ENCODE measurements at regions not wholly inside any gene's neighbourhood (a gene's known extent, or its start where the extent isn't known, plus 50 kb on each side); places are given as distances from the start of the nearest gene placed in this dataset.

DNA sequence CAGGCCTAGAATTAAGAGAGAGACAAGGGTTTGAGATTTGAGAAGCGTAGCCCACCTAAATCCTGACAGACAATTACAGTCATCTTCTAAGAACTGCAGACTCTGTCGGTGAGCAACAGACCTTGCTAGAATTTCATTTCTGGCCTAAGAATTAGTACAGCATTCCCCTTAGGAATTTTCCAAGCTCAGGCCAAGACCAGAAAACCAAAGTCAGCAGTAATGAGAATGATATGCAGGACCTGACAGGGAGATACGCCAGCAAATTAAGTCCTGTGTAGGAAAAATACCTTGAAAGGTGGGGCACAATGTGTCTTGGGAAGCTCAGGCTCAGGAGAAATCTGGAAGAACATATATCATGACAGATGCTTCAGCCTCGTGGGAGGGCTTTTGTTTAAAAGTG lies 52.7 kb upstream of the HERPUD2 start:
- POLR2A ChIA-PET, result no interaction called here
- no peak for DNase-seq (ENCODE audit: extremely low spot score)
- TF ChIP-seq, protein P1, sequence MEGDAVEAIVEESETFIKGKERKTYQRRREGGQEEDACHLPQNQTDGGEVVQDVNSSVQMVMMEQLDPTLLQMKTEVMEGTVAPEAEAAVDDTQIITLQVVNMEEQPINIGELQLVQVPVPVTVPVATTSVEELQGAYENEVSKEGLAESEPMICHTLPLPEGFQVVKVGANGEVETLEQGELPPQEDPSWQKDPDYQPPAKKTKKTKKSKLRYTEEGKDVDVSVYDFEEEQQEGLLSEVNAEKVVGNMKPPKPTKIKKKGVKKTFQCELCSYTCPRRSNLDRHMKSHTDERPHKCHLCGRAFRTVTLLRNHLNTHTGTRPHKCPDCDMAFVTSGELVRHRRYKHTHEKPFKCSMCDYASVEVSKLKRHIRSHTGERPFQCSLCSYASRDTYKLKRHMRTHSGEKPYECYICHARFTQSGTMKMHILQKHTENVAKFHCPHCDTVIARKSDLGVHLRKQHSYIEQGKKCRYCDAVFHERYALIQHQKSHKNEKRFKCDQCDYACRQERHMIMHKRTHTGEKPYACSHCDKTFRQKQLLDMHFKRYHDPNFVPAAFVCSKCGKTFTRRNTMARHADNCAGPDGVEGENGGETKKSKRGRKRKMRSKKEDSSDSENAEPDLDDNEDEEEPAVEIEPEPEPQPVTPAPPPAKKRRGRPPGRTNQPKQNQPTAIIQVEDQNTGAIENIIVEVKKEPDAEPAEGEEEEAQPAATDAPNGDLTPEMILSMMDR (IDR thresholded peaks at IDR 0.05; ENCODE audit: control extremely low read depth, extremely low read depth, low read depth, missing control alignments), result no peak
- CTCF ChIA-PET, result interaction anchor here (1.8 to 2.9 kb wide), 2 partner anchors 12 to 17 kb away, joined by 6 to 10 read pairs; no protein-coding TSS in a partner anchor

DNA sequence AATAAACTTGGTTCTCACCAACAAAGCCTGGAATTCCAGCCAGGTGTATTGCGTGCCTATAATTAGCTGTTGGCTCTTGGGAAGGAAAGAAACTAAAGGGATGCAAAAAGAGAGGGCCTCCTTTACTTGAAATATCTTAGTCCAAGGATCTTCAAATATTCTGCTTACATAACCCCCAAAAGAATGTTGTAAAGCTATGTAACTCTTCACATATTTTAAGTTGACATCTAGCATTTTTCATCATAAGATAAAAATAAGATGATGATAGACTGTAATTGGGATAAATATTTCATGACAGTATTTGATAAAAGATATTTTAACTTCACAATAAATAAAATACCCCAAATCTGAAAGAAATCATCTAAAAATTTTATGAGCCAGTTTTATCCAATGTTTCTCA lies 52.5 kb upstream of the SEPTIN7 start:
- ChIA-PET POLR2A (no interaction called here), CTCF (interaction anchor here (1.8 to 2.9 kb wide), 2 partner anchors 13 to 16 kb away, joined by 6 to 10 read pairs; no protein-coding TSS in a partner anchor)
- TF ChIP-seq, protein P1 (IDR thresholded peaks at IDR 0.05; ENCODE audit: control extremely low read depth, extremely low read depth, low read depth, missing control alignments), result no peak
- no peak for DNase-seq (ENCODE audit: extremely low spot score)

DNA sequence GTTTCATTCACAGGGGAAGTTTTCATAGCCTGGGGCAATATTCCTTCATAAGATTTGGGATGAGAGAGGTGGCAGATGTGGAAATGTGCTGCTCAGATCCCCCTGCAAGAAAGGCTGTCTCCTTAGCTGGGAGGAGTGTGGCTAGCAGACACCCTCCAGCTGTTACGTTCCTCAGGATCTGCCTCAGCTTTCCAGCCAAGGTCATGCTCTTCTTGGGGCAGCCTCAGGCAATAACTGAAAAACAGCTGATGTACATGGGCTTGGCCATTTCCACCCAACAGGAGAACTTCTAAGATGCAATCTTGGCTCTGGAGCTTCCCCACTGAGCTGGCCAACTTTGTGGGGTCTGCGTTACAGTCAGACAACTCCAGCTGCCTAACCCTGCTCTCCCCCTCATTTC lies 51.3 kb upstream of the SEPTIN7 start:
- DNase-seq (ENCODE audit: extremely low spot score), result no peak
- TF ChIP-seq, protein P1 (IDR thresholded peaks at IDR 0.05; ENCODE audit: control extremely low read depth, extremely low read depth, low read depth, missing control alignments), result no peak
- ChIA-PET POLR2A (no interaction called here), CTCF (interaction anchor here (1.2 to 2.9 kb wide), 2 partner anchors 14 to 31 kb away, joined by 3 to 10 read pairs; no protein-coding TSS in a partner anchor)
